Fibroblast of villous mesenchyme (primary cell): ENCODE measurements at regions not wholly inside any gene's neighbourhood (a gene's known extent, or its start where the extent isn't known, plus 50 kb on each side); places are given as distances from the start of the nearest gene placed in this dataset.
"Not testable (repeated sequence)": the region's sequence is repeated elsewhere in the genome, so short reads cannot be mapped to it uniquely, and the experiment has no call there.

Experiments
- DNase-seq: peaks from one replicate; pipeline ENCODE4 v3.0.0-alpha.2; 2010; ENCODE audit warnings: low read depth
- H3K4me3 ChIP-seq: 2 replicates; pipeline ENCODE4 v1.5.1; 2011; ENCODE audit warnings: low read depth, mild to moderate bottlenecking, low read length
- TF ChIP-seq, protein P1 (sequence below): IDR thresholded peaks from 2 replicates; pipeline ENCODE4 v1.5.1; 2012; ENCODE audit warnings: low read depth, mild to moderate bottlenecking, low read length; ENCODE audit not compliant: insufficient read depth

GRCh38 chr12:69168828-69169227, 70.5 kb upstream of the CPSF6 start:
- DNase-seq = no peak
- TF ChIP-seq, protein P1, sequence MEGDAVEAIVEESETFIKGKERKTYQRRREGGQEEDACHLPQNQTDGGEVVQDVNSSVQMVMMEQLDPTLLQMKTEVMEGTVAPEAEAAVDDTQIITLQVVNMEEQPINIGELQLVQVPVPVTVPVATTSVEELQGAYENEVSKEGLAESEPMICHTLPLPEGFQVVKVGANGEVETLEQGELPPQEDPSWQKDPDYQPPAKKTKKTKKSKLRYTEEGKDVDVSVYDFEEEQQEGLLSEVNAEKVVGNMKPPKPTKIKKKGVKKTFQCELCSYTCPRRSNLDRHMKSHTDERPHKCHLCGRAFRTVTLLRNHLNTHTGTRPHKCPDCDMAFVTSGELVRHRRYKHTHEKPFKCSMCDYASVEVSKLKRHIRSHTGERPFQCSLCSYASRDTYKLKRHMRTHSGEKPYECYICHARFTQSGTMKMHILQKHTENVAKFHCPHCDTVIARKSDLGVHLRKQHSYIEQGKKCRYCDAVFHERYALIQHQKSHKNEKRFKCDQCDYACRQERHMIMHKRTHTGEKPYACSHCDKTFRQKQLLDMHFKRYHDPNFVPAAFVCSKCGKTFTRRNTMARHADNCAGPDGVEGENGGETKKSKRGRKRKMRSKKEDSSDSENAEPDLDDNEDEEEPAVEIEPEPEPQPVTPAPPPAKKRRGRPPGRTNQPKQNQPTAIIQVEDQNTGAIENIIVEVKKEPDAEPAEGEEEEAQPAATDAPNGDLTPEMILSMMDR = no peak
- H3K4me3 ChIP-seq = no peak overlapping the region

DNA sequence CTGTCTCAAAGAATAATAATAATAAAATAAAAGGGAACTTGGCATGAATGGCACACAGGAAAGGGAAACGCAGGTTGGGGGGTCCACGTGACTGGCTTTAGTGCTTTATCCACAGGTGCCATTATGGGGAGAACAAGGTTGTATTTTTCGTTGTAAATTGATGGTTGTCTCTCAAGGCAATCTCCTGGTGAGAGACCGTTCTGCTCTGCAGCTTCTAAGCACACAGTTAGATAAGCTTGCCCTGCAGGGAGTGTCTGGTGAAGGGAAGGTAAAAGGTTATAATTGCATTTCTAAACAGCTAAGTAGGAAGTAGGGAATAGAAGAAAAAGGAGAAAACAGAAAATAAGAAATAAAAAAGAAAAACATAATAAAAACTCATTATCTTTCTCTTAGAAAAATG, 69.1 kb upstream of the CPSF6 start:
- no peak for DNase-seq
- H3K4me3 ChIP-seq = no peak overlapping the region
- TF ChIP-seq, protein P1 = no peak

- TF ChIP-seq, protein P1 = no peak
- DNase-seq = no peak
- no peak overlapping the region for H3K4me3 ChIP-seq
Observed at GRCh38 chr12:69171881-69172280, 67.5 kb upstream of the CPSF6 start.

- TF ChIP-seq, protein P1 = no peak
- DNase-seq = no peak
- no peak overlapping the region for H3K4me3 ChIP-seq
Observed at GRCh38 chr12:69172491-69172890, 66.9 kb upstream of the CPSF6 start.

DNA sequence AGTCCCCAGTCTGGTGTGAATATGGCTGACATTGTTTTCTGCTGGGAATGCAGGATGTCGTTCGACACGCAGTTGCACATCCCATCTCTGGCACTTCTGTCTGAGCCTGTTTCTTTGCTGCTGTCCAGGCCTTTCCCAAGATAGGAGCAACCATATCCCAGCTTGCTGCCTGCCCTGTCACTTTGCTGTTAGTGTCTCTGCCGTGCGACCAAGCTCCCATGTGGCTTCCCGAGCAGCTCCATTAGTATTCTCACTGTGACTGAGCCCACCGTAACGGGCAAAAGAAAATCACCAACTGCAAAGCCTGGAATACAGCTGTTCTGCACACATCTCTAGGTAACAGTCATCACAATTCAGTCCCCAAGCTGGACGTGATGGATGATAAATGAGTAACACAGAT, 66.0 kb upstream of the CPSF6 start:
- H3K4me3 ChIP-seq = no peak overlapping the region
- TF ChIP-seq, protein P1 = no peak
- no peak for DNase-seq

DNA sequence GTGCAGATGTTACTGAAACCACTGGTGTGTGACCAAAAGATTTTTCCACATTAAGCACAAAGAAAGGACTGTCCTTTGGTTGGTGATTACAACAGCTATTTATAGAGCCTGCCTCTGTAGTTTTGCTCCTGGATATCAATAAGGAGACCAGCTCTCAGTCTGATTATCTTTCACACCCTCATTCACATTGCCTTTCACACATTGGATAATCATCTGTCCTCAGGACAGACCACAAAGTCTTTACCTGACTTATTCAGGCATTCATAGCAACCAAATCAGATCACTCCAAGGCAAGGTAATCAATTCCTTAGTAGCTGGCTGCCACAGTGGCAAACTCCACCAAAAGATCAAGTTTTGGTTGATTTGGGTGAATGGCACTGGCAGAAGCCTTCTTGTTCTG, 59.6 kb upstream of the CPSF6 start:
- TF ChIP-seq, protein P1 = no peak
- no peak overlapping the region for H3K4me3 ChIP-seq
- no peak for DNase-seq

DNA sequence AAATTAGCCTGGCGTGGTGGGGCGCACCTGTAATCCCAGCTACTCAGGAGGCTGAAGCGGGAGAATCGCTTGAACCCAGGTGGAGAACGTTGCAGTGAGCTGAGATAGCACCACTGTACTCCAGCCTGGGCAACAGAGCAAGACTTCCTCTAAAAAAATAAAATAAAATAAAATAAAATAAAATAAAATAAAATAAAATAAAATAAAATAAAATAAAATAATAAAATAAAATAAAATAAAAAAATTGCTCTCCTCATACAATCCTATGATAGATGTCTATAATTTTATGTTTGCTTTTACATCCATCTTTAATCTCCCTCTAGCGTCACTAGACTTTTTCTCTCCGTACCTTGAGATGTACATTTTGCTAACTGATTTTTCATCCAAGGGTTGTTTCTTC, 51.8 kb upstream of the CPSF6 start:
- H3K4me3 ChIP-seq, DNase-seq: not testable (repeated sequence)
